Ishikawa (cell line): ENCODE measurements at regions not wholly inside any gene's neighbourhood (a gene's known extent, or its start where the extent isn't known, plus 50 kb on each side); places are given as distances from the start of the nearest gene placed in this dataset.

ENCODE experiments used
- CEBPB ChIP-seq: IDR thresholded peaks from 2 replicates; pipeline ENCODE4 v1.6.1; 2012
- CREB1 ChIP-seq: IDR thresholded peaks from 2 replicates; pipeline ENCODE4 v1.6.1; 2012; ENCODE audit warnings: low read depth
- EGR1 ChIP-seq: IDR thresholded peaks from 2 replicates; pipeline ENCODE4 v1.6.1; 2012
- EP300 ChIP-seq: IDR thresholded peaks from 2 replicates; pipeline ENCODE4 v1.6.1; 2012; ENCODE audit warnings: borderline replicate concordance
- FOXM1 ChIP-seq: IDR thresholded peaks from 2 replicates; pipeline ENCODE4 v1.6.1; 2012; ENCODE audit warnings: low read depth, borderline replicate concordance
- MAX ChIP-seq: IDR thresholded peaks from 2 replicates; pipeline ENCODE4 v1.6.1; 2012
- NFIC ChIP-seq: IDR thresholded peaks from 2 replicates; pipeline ENCODE4 v1.6.1; 2012
- RAD21 ChIP-seq: IDR thresholded peaks from 2 replicates; pipeline ENCODE4 v1.6.1; 2012; ENCODE audit warnings: low read depth
- REST ChIP-seq: IDR thresholded peaks from 2 replicates; pipeline ENCODE4 v1.6.1; 2012; ENCODE audit warnings: low read depth, mild to moderate bottlenecking
- TAF1 ChIP-seq: IDR thresholded peaks from 2 replicates; pipeline ENCODE4 v1.6.1; 2012; ENCODE audit warnings: low read depth, mild to moderate bottlenecking
- TCF12 ChIP-seq: IDR thresholded peaks from 2 replicates; pipeline ENCODE4 v1.6.1; 2012; ENCODE audit warnings: low read depth
- TEAD4 ChIP-seq: IDR thresholded peaks from 2 replicates; pipeline ENCODE4 v1.6.1; 2012
- USF1 ChIP-seq: IDR thresholded peaks from 2 replicates; pipeline ENCODE4 v1.6.1; 2012
- YY1 ChIP-seq: IDR thresholded peaks from 2 replicates; pipeline ENCODE4 v1.6.1; 2012; ENCODE audit warnings: low read depth
- ZBTB7A ChIP-seq: IDR thresholded peaks from 2 replicates; pipeline ENCODE4 v1.6.1; 2012; ENCODE audit warnings: low read depth

GRCh38 chr10:123555616-123556015 is 110.5 kb upstream of the GPR26 start:
- TF ChIP-seq YY1 (no peak), CREB1 (no peak), TCF12 (no peak), MAX (no peak), FOXM1 (no peak), CEBPB (no peak), NFIC (no peak), TEAD4 (no peak), TAF1 (no peak), REST (no peak), RAD21 (no peak), EP300 (no peak), EGR1 (no peak), ZBTB7A (no peak), USF1 (no peak)

GRCh38 chr10:123556049-123556448 is 110.1 kb upstream of the GPR26 start:
- TF ChIP-seq CREB1, result no peak
- TF ChIP-seq ZBTB7A, result no peak
- TF ChIP-seq TCF12, result no peak
- no peak for TF ChIP-seq MAX
- TF ChIP-seq EGR1, result no peak
- no peak for TF ChIP-seq FOXM1
- no peak for TF ChIP-seq RAD21
- no peak for TF ChIP-seq NFIC
- no peak for TF ChIP-seq TAF1
- TF ChIP-seq EP300, result no peak
- no peak for TF ChIP-seq CEBPB
- no peak for TF ChIP-seq USF1
- TF ChIP-seq REST, result no peak

GRCh38 chr10:123556736-123557135 is 109.4 kb upstream of the GPR26 start:
- no peak for TF ChIP-seq EGR1
- TF ChIP-seq TAF1, result no peak
- no peak for TF ChIP-seq REST
- no peak for TF ChIP-seq ZBTB7A
- no peak for TF ChIP-seq EP300
- no peak for TF ChIP-seq MAX

GRCh38 chr10:123557366-123558108 is 108.6 kb upstream of the GPR26 start:
- TF ChIP-seq ZBTB7A, result no peak

- no peak for TF ChIP-seq FOXM1
- TF ChIP-seq USF1, result no peak
- no peak for TF ChIP-seq EGR1
- TF ChIP-seq TEAD4, result no peak
- no peak for TF ChIP-seq CEBPB
- no peak for TF ChIP-seq REST
- TF ChIP-seq YY1, result no peak
- TF ChIP-seq NFIC, result no peak
- no peak for TF ChIP-seq RAD21
- TF ChIP-seq EP300, result no peak
Observed at GRCh38 chr10:123558651-123559050, 107.5 kb upstream of the GPR26 start.
